ENCODE measurements at regions not wholly inside any gene's neighbourhood (a gene's known extent, or its start where the extent isn't known, plus 50 kb on each side); places are given as distances from the start of the nearest gene placed in this dataset.

GRCh38 chr1:114314576-114314975 lies 160.9 kb upstream of the SYT6 start:
- no peak for TF ChIP-seq CTCF (IDR thresholded peaks at IDR 0.05; ENCODE audit: insufficient read depth, low read length, poor library complexity, severe bottlenecking)
- TF ChIP-seq EZH2phosphoT487 (conservative IDR thresholded peaks at IDR 0.05; ENCODE audit: low read length): no peak

All from SU-DHL-6 (cell line).